GM18498 (cell line): ENCODE measurements at regions not wholly inside any gene's neighbourhood (a gene's known extent, or its start where the extent isn't known, plus 50 kb on each side); places are given as distances from the start of the nearest gene placed in this dataset.

ENCODE experiments used
- ATAC-seq: cut with Tn5 transposase; IDR thresholded peaks from one replicate; pipeline ENCODE4 v1.9.1; 2021; ENCODE audit warnings: mild to moderate bottlenecking, moderate library complexity; ENCODE audit not compliant: unreplicated experiment

GRCh38 chr5:141778683-141779082 is 96.7 kb upstream of the ARAP3 start:
- ATAC-seq = no peak

- ATAC-seq = no peak
Observed at GRCh38 chr5:141778206-141778605, 96.2 kb upstream of the ARAP3 start.

DNA sequence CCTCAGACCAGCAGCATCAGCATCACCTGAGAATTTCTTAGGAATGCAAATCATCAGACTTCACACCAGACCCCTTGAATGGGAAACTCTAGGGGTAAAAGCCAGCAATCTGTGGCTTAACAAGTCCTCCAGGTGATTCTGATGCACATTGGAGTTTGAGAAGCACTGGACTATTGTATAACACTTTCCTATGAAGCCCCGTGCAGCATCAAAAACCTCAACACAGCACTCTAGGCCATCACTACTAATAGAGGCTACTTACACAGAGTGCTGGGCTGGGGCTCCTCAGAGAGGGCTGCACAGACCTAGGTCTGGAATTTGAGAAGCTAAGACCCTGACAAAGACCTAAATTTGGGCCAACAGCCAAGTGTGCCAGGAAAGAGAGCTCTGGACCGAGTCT is 95.7 kb upstream of the ARAP3 start:
- no peak for ATAC-seq

- ATAC-seq = no peak
Observed at GRCh38 chr5:141777130-141777529, 95.1 kb upstream of the ARAP3 start.

GRCh38 chr5:141773779-141774562 is 91.9 kb upstream of the ARAP3 start:
- no peak for ATAC-seq

GRCh38 chr5:141772281-141772680 is 90.3 kb upstream of the ARAP3 start:
- ATAC-seq = no peak

GRCh38 chr5:141771562-141771961 is 89.5 kb upstream of the ARAP3 start:
- no peak for ATAC-seq

- no peak for ATAC-seq
Observed at GRCh38 chr5:141771031-141771430, 89.0 kb upstream of the ARAP3 start.

- no peak for ATAC-seq
Observed at GRCh38 chr5:141769671-141770070, 87.6 kb upstream of the ARAP3 start.

- ATAC-seq = no peak
Observed at GRCh38 chr5:141767671-141768070, 85.6 kb upstream of the ARAP3 start.

DNA sequence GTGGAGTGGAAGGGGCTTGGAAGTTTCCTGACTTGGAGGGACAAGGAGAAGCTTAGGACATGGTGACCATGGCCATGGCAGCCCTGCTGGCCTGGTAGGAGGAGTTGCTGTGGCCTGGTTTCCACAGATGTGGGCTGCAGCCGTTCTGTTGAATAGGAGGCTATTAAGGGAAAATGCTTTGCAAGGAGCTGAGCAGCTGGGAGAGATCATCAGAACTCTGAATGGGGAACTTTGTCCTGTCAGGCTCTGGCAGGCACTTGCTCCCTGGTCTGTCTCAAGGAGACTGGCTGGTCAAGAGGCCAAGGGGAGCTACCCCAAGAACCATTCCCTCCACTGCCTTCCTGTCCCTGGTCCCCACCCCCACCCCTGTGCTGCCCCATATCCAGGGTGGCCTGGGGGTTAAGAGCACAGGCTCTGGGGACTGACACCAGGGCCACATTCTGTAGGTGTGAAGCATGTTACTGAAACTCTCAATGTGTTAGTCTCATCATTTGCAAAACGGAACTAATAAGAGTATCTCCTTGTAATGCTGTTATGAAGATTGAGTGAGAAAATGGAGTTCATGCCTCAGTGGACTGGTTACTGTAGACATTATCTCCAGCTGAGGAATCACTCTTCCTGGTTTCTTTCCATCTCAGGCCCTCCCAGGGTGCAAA is 84.0 kb upstream of the ARAP3 start:
- no peak for ATAC-seq

GRCh38 chr5:141763541-141763940 is 81.5 kb upstream of the ARAP3 start:
- ATAC-seq = no peak

DNA sequence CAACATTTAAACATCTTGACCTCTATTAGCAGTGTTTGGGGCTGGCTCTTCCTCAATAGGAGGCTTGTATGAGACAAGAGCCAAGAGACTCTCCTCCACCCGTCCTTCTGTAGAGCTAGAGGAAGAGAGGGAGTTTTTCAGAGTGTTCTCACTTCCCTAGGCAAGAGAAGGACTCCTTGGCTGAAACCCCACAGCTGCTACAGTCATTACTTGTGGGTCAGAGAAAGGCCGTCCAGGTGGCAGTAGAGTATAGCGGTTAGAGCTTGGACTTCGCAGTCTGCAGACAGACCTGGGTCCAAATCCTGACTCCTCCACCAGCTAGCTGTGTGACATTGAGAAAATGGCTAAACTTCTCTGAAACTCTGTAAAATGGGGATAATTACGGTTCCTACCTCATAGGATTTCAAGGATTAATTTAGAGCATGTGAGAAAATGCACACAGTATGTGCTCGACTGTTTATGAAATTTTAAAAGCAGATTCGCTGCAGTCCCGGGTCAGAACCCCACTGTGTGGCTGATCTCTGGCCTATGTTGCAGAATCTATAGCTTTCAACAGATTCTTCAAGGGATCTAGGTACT is 80.8 kb upstream of the ARAP3 start:
- no peak for ATAC-seq

DNA sequence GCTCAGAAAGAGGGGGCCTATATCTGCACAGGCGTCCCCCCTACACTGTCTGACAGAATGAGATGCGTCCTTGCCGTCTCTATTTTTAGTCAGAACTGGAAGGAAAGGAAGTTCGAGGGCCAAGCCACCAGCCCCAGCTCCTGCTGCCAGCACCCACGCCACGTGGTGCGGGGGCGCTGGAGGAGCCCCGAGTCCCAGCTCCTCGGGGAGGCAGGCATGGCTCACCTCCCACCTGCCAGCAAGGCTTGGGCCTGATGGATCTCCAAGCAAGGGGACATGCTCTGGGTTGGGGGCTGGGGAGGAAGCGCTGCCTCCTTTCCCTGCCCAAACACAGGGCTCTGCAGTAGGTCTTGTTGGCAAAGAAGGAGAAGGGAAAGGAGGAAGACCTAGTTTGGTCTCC is 80.3 kb upstream of the ARAP3 start:
- no peak for ATAC-seq

GRCh38 chr5:141760753-141761152 is 78.7 kb upstream of the ARAP3 start:
- no peak for ATAC-seq

- no peak for ATAC-seq
Observed at GRCh38 chr5:141760193-141760592, 78.2 kb upstream of the ARAP3 start.

DNA sequence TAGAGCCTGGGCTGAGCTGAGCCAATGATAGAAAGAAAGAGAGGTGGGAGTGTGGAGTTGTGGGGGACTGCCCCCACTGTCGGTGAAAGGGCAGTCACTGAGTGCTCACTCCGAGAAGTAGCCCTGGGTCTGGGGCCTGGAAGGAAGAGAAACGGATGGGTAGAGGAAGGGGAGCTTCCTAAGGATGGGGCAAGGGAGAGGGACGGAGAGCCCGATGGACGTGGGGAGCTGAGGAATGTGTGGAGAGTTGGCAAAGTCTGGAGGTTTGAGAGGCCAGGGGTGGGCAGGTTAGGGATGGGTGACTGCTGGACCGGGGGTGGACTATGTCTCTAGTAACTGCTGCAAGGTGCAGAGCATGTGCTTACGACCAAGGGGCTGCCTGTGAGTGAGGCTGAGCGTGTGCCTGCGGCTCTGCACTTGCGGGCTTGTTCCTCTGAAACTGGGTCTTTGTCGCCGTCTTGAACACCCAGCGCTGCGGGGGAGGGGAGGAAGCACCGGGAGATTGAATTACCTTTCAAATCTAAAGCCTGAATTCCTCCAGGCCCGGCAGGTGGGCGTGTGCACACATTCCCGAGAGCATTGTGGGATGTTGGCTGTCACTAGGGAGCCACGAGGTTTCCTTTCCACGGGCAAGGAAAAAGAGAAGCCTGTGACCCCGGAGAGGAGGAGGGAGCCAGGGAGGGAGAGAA is 76.4 kb upstream of the ARAP3 start:
- ATAC-seq = no peak

GRCh38 chr5:141757402-141757801 is 75.4 kb upstream of the ARAP3 start:
- ATAC-seq = no peak

DNA sequence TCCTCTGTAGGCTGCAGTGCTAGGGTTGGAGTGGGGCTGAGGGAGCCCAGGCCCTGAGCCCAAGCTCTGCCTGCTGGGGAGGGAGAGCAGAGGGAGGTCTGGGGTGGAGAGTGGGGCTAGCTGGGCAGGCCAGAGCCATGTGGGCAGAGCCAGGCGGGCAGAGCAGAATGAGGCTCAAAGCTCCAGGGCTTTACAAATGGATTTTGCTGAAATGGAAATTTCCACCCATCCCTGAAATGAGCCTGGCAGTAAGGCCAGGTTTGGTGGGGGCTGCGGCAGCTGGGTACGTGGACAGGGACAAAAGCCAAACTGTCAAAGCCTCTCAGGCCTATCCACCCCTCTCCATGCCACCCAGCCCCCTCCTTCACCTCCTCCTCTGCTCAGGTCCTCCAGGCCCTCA is 74.2 kb upstream of the ARAP3 start:
- no peak for ATAC-seq

- no peak for ATAC-seq
Observed at GRCh38 chr5:141753971-141754713, 72.1 kb upstream of the ARAP3 start.
